T47D (cell line): ENCODE measurements at regions not wholly inside any gene's neighbourhood (a gene's known extent, or its start where the extent isn't known, plus 50 kb on each side); places are given as distances from the start of the nearest gene placed in this dataset.

Source experiments
- DNase-seq, 2 experiments: peaks; one replicate each; pipeline versions ENCODE4 v3.0.0 to v3.0.0-alpha.2; 2011 to 2012; ENCODE audit warnings: low read depth in 1 of 2, low spot score in 1 of 2
- JUND ChIP-seq: IDR thresholded peaks from 2 replicates; pipeline ENCODE4 v1.6.1; 2012; ENCODE audit warnings: low read depth
- in situ Hi-C: cut with HindIII; loops from 2 replicates; pipeline ENCODE4 v1.10.0; 2016; ENCODE audit warnings: low sequenced_read_pairs, low pct_unique_long_range_greater_than_20kb

- in situ Hi-C loops: no loop called here
- no peak for TF ChIP-seq JUND
- DNase-seq: peak in 1 of 2 experiments; percentile 80
Measured at GRCh38 chr5:74251141-74252035, 389.1 kb downstream of the ENC1 start.

DNA sequence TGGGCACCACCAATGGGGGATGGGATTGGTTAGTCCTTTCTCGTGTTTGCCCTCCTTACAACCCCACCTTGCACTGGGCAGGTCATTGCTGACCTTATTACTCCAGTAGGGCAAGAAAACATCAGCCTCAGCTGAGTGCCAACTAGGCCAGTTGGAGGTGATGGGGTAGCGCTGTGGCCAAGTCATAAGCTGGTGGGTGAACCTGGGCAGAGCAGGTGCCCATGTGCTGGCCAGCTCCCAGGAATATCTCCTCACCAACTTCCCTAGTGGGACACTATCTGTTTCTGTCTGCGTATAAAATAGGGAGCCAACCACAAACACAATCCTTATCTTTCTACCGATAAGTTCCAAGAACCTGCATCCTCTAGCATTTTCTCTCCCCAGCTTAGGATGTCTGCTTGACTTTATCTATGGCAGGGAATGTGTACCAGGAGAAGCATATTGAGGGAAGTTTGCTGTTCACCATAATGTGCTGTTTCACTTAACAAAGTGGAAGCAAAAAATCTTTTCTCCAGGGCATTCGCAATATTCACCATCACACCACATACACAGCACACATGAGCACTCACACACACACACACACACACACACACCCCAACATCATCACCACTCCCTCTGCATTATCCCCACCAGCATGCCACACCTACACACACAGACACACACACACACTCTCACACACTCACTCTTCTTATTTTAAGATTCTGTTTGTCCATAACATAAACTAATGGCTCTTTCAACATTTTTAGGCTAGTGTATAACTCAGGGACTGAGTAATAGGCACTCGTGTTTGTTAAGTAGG lies 390.0 kb downstream of the ENC1 start:
- in situ Hi-C loops: no loop called here
- no peak for DNase-seq
- no peak for TF ChIP-seq JUND

- no peak for TF ChIP-seq JUND
- no peak for DNase-seq
- in situ Hi-C loops: no loop called here
Measured at GRCh38 chr5:74248576-74248975, 392.0 kb downstream of the ENC1 start.

- TF ChIP-seq JUND: no peak
- DNase-seq: no peak
- in situ Hi-C loops: no loop called here
Measured at GRCh38 chr5:74244406-74244805, 396.1 kb downstream of the ENC1 start.

GRCh38 chr5:74243634-74244033 lies 396.9 kb downstream of the ENC1 start:
- in situ Hi-C loops: no loop called here
- DNase-seq: peak in 1 of 2 experiments; percentile 27
- no peak for TF ChIP-seq JUND

GRCh38 chr5:74242516-74242915 lies 398.0 kb downstream of the ENC1 start:
- peak in 1 of 2 experiments; percentile 42 for DNase-seq
- in situ Hi-C loops: no loop called here
- no peak for TF ChIP-seq JUND

- TF ChIP-seq JUND: no peak
- DNase-seq: peak in 1 of 2 experiments; percentile 82
- in situ Hi-C loops: no loop called here
Measured at GRCh38 chr5:74241751-74242140, 398.8 kb downstream of the ENC1 start.

DNA sequence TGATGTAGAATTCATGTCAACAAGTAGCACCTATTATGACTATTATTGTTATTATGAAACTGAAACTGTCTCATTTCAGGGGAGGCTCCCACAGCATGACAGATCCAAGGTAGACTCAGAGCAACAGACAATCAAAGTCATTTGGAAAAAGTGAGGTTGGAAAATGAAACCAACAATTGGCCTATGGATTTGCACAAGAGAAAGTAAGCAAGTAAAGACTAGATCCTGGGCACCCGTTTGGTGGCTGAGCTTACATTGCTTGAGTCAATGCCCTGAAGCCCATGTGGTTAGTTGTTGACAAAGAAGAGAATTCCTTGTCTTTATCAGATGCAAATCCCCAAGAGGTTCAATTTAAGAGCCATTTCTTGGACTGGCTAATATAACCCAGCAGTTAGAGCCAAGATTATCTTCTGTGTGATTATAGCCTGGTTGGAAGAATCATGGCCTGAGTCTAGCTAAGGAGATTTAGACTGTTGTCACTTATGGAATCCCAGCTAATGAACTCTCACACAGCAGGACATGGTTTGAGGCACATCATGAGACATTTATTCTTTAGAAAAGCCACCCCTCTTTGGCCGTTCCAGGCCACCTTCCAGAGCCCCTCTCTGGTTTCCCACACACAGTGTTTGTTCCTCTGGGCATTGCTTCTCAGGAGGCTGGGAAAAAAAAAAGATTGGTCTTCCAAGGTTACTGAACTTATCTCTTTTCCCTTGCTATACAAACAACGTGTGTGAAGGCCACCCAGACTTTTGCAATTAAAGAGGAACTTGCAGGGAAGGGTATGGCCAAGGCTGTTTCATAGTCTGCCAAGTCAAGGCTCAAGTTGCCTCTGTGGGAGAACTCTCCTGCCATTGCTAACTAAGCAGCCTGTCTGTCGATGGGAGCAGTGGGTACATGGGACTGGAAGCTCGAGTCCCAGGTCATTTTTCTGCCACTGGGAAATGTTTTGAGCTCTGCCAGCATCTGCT lies 399.5 kb downstream of the ENC1 start:
- DNase-seq: peak; percentile 42 to 92
- in situ Hi-C loops: no loop called here
- peak; percentile 74 for TF ChIP-seq JUND

DNA sequence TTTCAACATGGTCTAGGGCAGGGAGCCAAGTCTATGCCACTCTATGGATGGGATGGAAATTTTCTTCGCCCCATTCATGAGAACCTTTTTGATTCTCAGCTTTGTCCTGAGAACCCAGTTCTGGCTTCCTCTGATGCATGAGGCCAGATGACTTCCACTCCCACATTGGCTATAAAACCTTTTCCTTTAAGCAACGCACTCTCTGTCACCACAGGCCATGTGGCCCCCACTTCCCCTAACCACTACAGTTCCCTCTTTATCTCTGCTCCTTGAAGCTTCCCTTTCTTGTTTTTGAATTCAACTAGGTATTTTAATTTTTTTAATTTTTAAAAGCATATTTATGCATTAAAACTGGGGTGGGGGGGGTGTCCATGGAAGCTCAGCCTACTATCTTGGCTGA lies 401.3 kb downstream of the ENC1 start:
- no peak for DNase-seq
- in situ Hi-C loops: no loop called here

DNA sequence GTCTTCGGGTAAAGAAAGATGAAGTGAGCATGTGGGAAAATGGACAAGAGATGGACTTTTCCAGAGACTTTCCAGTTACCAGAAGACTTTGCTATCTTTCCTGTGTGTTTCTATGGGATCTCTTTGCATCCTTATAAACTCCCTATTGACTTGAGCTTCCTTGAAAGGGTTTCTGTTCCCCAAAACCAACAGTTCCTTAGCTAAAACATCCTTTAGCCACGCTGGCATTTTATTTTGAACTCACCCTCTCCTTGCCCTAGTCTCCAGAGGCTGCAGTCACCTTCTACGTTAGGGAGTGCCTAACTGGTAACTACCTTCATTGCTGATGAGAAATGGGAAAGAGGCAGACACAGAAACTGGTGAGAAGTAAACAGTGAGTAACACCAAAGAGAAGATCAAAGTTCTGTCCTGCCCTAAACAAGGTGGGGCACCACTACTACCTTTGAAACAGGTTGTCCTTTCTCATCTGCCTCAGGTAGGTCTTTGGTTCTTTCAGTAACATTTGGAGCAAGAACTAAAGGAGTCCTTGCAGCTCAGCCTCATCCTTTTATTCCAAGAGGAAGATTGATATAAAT lies 402.9 kb downstream of the ENC1 start:
- TF ChIP-seq JUND: no peak
- DNase-seq: no peak
- in situ Hi-C loops: no loop called here

More for the DNA sequence above, 401.3 kb downstream of the ENC1 start:
- no peak for TF ChIP-seq JUND

DNA sequence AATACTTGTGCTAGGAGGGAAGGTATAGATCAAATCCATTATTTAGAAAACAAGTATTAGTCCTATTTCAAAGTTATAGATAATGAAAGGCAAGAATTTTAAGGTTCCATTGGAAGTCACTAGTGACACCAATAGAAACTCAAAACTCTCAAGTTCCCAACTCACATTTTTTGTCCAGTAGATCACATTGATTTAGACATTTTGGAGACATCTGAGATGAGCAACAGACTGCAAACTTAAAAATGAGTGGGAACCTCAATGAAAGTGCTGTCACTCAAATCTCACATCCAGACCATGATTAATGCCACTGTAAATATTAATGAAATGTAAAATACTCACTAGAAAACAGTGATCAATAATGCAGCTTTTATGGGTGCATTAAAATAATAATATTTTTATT lies 405.0 kb downstream of the ENC1 start:
- no peak for DNase-seq
- in situ Hi-C loops: no loop called here
- no peak for TF ChIP-seq JUND

- in situ Hi-C loops: no loop called here
- no peak for DNase-seq
- TF ChIP-seq JUND: no peak
Measured at GRCh38 chr5:74233571-74233970, 407.0 kb downstream of the ENC1 start.
